Fibroblast of lung (primary cell): ENCODE measurements at regions not wholly inside any gene's neighbourhood (a gene's known extent, or its start where the extent isn't known, plus 50 kb on each side); places are given as distances from the start of the nearest gene placed in this dataset.

Source experiments
- DNase-seq, 2 donors: peaks; one replicate each; pipeline versions ENCODE4 v3.0.0 to v3.0.0-alpha.2; 2010; ENCODE audit warnings: low read depth in 2 of 2
- H2AFZ ChIP-seq: 2 replicates; pipeline ENCODE4 v1.5.1; 2012; ENCODE audit warnings: low read length, control low read depth, inconsistent platforms
- H3K27ac ChIP-seq: 2 replicates; pipeline ENCODE4 v1.5.1; 2011; ENCODE audit warnings: low read length, control low read depth; ENCODE audit not compliant: insufficient read depth
- H3K27me3 ChIP-seq: 2 replicates; pipeline ENCODE4 v1.5.1; 2011; ENCODE audit warnings: mild to moderate bottlenecking, low read length; ENCODE audit not compliant: control insufficient read depth, insufficient read depth
- H3K36me3 ChIP-seq: 2 replicates; pipeline ENCODE4 v1.5.1; 2011; ENCODE audit warnings: low read length; ENCODE audit not compliant: control insufficient read depth, insufficient read depth
- H3K4me1 ChIP-seq: 2 replicates; pipeline ENCODE4 v1.5.1; 2011; ENCODE audit warnings: low read length; ENCODE audit not compliant: control insufficient read depth, insufficient read depth; ENCODE audit errors: extremely low read depth
- H3K4me2 ChIP-seq: 2 replicates; pipeline ENCODE4 v1.5.1; 2011; ENCODE audit warnings: low read length, control low read depth; ENCODE audit not compliant: insufficient read depth; ENCODE audit errors: extremely low read depth
- H3K4me3 ChIP-seq, 4 experiments: fragments of 200-600 bp in 1 of 4; sonication (generic) in 1 of 4; replicated peaks in 1 of 4; 2 replicates each; pipeline ENCODE4 v1.5.1; 2011 to 2016; ENCODE audit warnings: low read length in 4 of 4, low read depth in 3 of 4, mild to moderate bottlenecking in 3 of 4, control low read depth in 2 of 4, inconsistent platforms in 1 of 4, mixed read lengths in 1 of 4; ENCODE audit not compliant: insufficient read depth in 1 of 4; ENCODE audit errors: control extremely low read depth in 1 of 4
- H3K79me2 ChIP-seq: 2 replicates; pipeline ENCODE4 v1.5.1; 2012; ENCODE audit warnings: mild to moderate bottlenecking, low read length, inconsistent platforms; ENCODE audit not compliant: control insufficient read depth, insufficient read depth
- H3K9ac ChIP-seq: 2 replicates; pipeline ENCODE4 v1.5.1; 2011; ENCODE audit warnings: mild to moderate bottlenecking, low read length, control low read depth; ENCODE audit not compliant: insufficient read depth
- H3K9me3 ChIP-seq: 2 replicates; pipeline ENCODE4 v1.5.1; 2012; ENCODE audit warnings: low read depth, low read length; ENCODE audit not compliant: control insufficient read depth, insufficient read depth
- H4K20me1 ChIP-seq: 2 replicates; pipeline ENCODE4 v1.5.1; 2011; ENCODE audit warnings: low read length; ENCODE audit not compliant: control insufficient read depth, insufficient read depth; ENCODE audit errors: extremely low read depth
- EZH2 ChIP-seq: IDR thresholded peaks from 2 replicates; pipeline ENCODE4 v1.5.1; 2012; ENCODE audit warnings: low read length, control low read depth, mild to moderate bottlenecking; ENCODE audit errors: missing control alignments
- TF ChIP-seq, protein P1 (sequence below), 2 donors: IDR thresholded peaks in 1 of 2; conservative IDR thresholded peaks in 1 of 2; 1 replicate in 1 of 2; 2 replicates in 1 of 2; pipeline ENCODE4 v1.5.1; 2011 to 2012; ENCODE audit warnings: low read length in 2 of 2, control low read depth in 1 of 2, inconsistent platforms in 1 of 2, low read depth in 1 of 2, mild to moderate bottlenecking in 1 of 2

DNA sequence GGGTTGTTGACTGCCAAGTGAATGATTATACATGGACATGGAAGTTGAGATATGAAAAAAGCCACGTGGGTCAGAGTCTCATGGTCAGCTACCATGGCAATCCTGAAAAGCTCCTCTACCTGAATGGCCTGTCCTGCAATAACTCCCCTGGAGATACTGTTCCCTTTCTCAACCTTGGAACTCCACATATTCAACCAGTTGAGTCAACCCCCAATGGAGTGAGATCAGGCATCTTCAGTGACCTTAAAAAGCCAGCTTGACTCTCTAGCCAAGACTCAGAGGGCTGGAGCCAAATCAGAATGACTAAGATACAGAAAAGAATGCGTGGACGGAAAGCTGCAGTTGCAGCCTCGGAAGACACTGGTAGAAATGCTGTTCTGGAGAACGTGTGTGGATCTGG, 341.3 kb downstream of the FOXA2 start:
- Histone ChIP-seq H3K9ac (no peak overlapping the region), H2AFZ (no peak overlapping the region), H3K9me3 (no peaks in the 10 kb centered on the region), H3K27ac (no peak overlapping the region), H3K79me2 (no peaks in the 10 kb centered on the region), H3K4me3 (no peak overlapping the region), H3K4me1 (no peaks in the 10 kb centered on the region), H3K27me3 (no peaks in the 10 kb centered on the region), H3K4me2 (no peak overlapping the region), H4K20me1 (no peaks in the 10 kb centered on the region), H3K36me3 (no peaks in the 10 kb centered on the region)
- no peak for TF ChIP-seq EZH2
- TF ChIP-seq, protein P1, sequence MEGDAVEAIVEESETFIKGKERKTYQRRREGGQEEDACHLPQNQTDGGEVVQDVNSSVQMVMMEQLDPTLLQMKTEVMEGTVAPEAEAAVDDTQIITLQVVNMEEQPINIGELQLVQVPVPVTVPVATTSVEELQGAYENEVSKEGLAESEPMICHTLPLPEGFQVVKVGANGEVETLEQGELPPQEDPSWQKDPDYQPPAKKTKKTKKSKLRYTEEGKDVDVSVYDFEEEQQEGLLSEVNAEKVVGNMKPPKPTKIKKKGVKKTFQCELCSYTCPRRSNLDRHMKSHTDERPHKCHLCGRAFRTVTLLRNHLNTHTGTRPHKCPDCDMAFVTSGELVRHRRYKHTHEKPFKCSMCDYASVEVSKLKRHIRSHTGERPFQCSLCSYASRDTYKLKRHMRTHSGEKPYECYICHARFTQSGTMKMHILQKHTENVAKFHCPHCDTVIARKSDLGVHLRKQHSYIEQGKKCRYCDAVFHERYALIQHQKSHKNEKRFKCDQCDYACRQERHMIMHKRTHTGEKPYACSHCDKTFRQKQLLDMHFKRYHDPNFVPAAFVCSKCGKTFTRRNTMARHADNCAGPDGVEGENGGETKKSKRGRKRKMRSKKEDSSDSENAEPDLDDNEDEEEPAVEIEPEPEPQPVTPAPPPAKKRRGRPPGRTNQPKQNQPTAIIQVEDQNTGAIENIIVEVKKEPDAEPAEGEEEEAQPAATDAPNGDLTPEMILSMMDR (conservative IDR thresholded peaks at IDR 0.05 in 1 of 2, IDR thresholded peaks at IDR 0.05 in 1 of 2; ENCODE audit: low read depth in 1 of 2, low read length in 2 of 2), result no peak
- no peak for DNase-seq

DNA sequence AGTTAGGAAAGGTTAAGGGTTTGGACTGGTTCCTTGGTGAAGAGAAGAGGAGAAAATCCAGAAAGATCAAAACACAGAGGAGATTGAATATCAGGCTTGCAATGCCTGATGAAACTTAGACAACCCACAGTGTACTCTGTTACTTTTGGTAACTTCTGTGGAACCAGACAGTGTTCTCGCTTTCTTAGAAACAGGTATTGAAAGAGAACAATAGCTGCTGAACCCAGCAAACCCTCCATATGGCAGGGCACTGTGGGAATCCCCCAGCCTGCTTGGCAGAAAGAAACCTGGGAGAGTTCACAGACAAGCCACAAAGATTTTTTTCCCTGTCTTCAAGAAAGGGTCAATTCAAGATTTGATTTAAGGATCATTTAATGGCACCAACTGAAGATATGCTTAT, 342.8 kb downstream of the FOXA2 start:
- no peak overlapping the region for H3K27ac ChIP-seq
- no peak for TF ChIP-seq EZH2
- TF ChIP-seq, protein P1 (conservative IDR thresholded peaks at IDR 0.05 in 1 of 2, IDR thresholded peaks at IDR 0.05 in 1 of 2; ENCODE audit: low read depth in 1 of 2, low read length in 2 of 2), result no peak
- no peak overlapping the region for H3K4me2 ChIP-seq
- H3K79me2 ChIP-seq, result no peaks in the 10 kb centered on the region
- no peaks in the 10 kb centered on the region for H3K36me3 ChIP-seq
- no peak overlapping the region for H3K4me3 ChIP-seq
- no peaks in the 10 kb centered on the region for H4K20me1 ChIP-seq
- no peak overlapping the region for H3K9ac ChIP-seq
- no peak overlapping the region for H2AFZ ChIP-seq
- DNase-seq, result no peak
- H3K9me3 ChIP-seq, result no peaks in the 10 kb centered on the region
- no peaks in the 10 kb centered on the region for H3K27me3 ChIP-seq
- no peaks in the 10 kb centered on the region for H3K4me1 ChIP-seq

DNA sequence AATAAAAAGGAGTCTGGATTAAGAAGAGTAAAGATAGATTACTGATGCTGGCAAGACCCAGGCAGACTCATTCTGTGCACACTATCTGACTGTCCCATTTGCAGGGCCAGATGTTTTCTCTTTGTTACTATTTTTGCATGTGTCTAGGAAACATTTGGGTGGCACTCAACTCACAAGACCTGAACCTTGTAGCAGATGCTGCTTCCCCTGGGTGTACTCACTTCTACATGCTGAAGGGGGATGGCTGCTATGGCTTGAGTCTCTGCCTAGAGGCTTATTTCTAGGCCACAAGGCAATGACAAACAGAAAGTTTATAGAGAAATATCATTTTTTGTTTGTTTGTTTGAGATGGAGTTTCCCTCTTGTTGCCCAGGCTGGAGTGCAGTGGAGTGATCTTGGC, 351.4 kb downstream of the FOXA2 start:
- Histone ChIP-seq H3K4me1 (no peaks in the 10 kb centered on the region), H3K27ac (no peak overlapping the region), H3K27me3 (no peaks in the 10 kb centered on the region), H3K36me3 (no peaks in the 10 kb centered on the region), H3K79me2 (no peaks in the 10 kb centered on the region), H3K4me2 (no peak overlapping the region), H3K4me3 (no peak overlapping the region), H4K20me1 (no peaks in the 10 kb centered on the region), H3K9me3 (no peaks in the 10 kb centered on the region), H2AFZ (no peak overlapping the region), H3K9ac (no peak overlapping the region)
- TF ChIP-seq EZH2, result no peak
- TF ChIP-seq, protein P1 (conservative IDR thresholded peaks at IDR 0.05 in 1 of 2, IDR thresholded peaks at IDR 0.05 in 1 of 2; ENCODE audit: low read depth in 1 of 2, low read length in 2 of 2), result no peak
- DNase-seq, result no peak
